ENCODE measurements at regions not wholly inside any gene's neighbourhood (a gene's known extent, or its start where the extent isn't known, plus 50 kb on each side); places are given as distances from the start of the nearest gene placed in this dataset.

GRCh38 chr15:94080989-94081605 is 150.3 kb upstream of the MCTP2 start:
- POLR2A ChIA-PET: no interaction called here
- Histone ChIP-seq H3K36me3 (ENCODE audit: control insufficient read depth, insufficient read depth, low read length) (no peaks in the 10 kb centered on the region), H3K27me3 (ENCODE audit: control insufficient read depth, insufficient read depth, low read length) (no peaks in the 10 kb centered on the region), H3K4me3 (ENCODE audit: low read depth, low read length) (no peak overlapping the region)
- no peak for TF ChIP-seq CTCF (IDR thresholded peaks at IDR 0.05; ENCODE audit: insufficient read depth, low read depth, low read length)
- DNase-seq (ENCODE audit: low read depth): no peak
- CTCF ChIA-PET: interaction anchor here (1.6 to 2.6 kb wide), 2 partner anchors 11 to 39 kb away, joined by 7 to 9 read pairs; no protein-coding TSS in a partner anchor

DNA sequence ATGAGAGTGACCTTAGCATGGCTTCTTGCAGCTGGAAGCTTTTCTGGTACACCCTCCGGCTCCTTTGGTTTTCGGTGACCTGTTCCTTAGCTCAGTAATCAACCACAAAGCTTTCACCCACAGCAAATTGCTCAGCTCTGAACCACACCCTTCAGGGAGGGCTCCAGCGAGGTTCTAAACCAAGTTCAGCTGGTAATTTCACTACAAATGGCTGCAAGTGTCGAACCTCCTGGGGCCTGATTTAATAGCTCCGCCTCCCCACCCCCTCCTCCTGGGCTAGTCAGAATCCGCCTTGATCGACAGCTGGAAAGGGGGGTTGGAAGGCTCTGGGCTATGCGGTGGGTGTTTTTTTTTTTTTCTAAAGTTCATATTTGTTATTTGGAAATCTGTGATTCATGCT is 150.9 kb upstream of the MCTP2 start:
- no peaks in the 10 kb centered on the region; the same call in 1 of the 2 replicates for H3K27me3 ChIP-seq (ENCODE audit: control insufficient read depth, insufficient read depth, low read length)
- peak; percentile 59 for DNase-seq (ENCODE audit: low read depth)
- TF ChIP-seq CTCF (IDR thresholded peaks at IDR 0.05; ENCODE audit: insufficient read depth, low read depth, low read length): no peak
- ChIA-PET CTCF (interaction anchor here (1.1 to 2.6 kb wide), 3 partner anchors 10 to 39 kb away, joined by 4 to 9 read pairs (median 7); no protein-coding TSS in a partner anchor), POLR2A (no interaction called here)
- no peak overlapping the region for H3K4me3 ChIP-seq (ENCODE audit: low read depth, low read length)
- no peaks in the 10 kb centered on the region for H3K36me3 ChIP-seq (ENCODE audit: control insufficient read depth, insufficient read depth, low read length)

GRCh38 chr15:94079968-94080367 is 151.4 kb upstream of the MCTP2 start:
- Histone ChIP-seq H3K36me3 (ENCODE audit: control insufficient read depth, insufficient read depth, low read length) (no peaks in the 10 kb centered on the region), H3K27me3 (ENCODE audit: control insufficient read depth, insufficient read depth, low read length) (no peaks in the 10 kb centered on the region; the same call in 1 of the 2 replicates), H3K4me3 (ENCODE audit: low read depth, low read length) (no peak overlapping the region)
- no peak for DNase-seq (ENCODE audit: low read depth)
- ChIA-PET POLR2A (no interaction called here), CTCF (interaction anchor here (1.1 to 2.6 kb wide), 3 partner anchors 10 to 40 kb away, joined by 4 to 9 read pairs (median 7); no protein-coding TSS in a partner anchor)
- no peak for TF ChIP-seq CTCF (IDR thresholded peaks at IDR 0.05; ENCODE audit: insufficient read depth, low read depth, low read length)

DNA sequence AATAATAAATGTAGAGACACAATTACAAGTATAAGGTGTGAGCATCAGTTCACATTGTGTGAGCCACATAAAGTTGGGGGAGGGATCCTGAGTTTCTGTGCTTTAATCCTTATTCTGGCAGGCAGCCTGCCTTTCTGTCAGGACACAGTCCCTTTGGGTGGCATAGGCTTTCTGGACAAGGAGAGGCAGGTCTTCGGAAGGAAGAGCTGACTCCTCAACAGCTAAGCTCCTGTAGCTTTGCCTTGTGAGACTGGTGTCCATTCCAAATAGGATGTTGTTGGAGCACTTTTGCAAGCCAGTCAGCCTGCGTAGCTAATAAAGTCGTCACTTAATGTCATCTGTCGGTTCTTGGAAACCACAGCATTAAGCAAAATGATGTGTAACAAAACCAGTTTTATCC is 151.9 kb upstream of the MCTP2 start:
- H3K27me3 ChIP-seq (ENCODE audit: control insufficient read depth, insufficient read depth, low read length): no peaks in the 10 kb centered on the region; the same call in 1 of the 2 replicates
- H3K4me3 ChIP-seq (ENCODE audit: low read depth, low read length): no peak overlapping the region
- no peaks in the 10 kb centered on the region for H3K36me3 ChIP-seq (ENCODE audit: control insufficient read depth, insufficient read depth, low read length)
- DNase-seq (ENCODE audit: low read depth): no peak
- ChIA-PET CTCF (interaction anchor here (1.1 to 2.6 kb wide), 3 partner anchors 9 to 40 kb away, joined by 4 to 9 read pairs (median 7); no protein-coding TSS in a partner anchor), POLR2A (no interaction called here)
- no peak for TF ChIP-seq CTCF (IDR thresholded peaks at IDR 0.05; ENCODE audit: insufficient read depth, low read depth, low read length)

GRCh38 chr15:94077938-94078337 is 153.4 kb upstream of the MCTP2 start:
- Histone ChIP-seq H3K36me3 (ENCODE audit: control insufficient read depth, insufficient read depth, low read length) (no peaks in the 10 kb centered on the region), H3K4me3 (ENCODE audit: low read depth, low read length) (no peak overlapping the region), H3K27me3 (ENCODE audit: control insufficient read depth, insufficient read depth, low read length) (no peaks in the 10 kb centered on the region; the same call in 1 of the 2 replicates)
- DNase-seq (ENCODE audit: low read depth): no peak
- TF ChIP-seq CTCF (IDR thresholded peaks at IDR 0.05; ENCODE audit: insufficient read depth, low read depth, low read length): no peak
- POLR2A ChIA-PET: no interaction called here
- CTCF ChIA-PET: interaction anchor here (0.8 kb wide), 1 partner anchor 50 kb away, joined by 3 read pairs; no protein-coding TSS in a partner anchor

Measured in BJ (cell line).